CD4-positive, alpha-beta memory T cell (primary cell): ENCODE measurements at regions not wholly inside any gene's neighbourhood (a gene's known extent, or its start where the extent isn't known, plus 50 kb on each side); places are given as distances from the start of the nearest gene placed in this dataset.
"Not testable (repeated sequence)": the region's sequence is repeated elsewhere in the genome, so short reads cannot be mapped to it uniquely, and the experiment has no call there.

Experiments used
- CTCF ChIA-PET: fragments of 350-600 bp; sonication (Branson Sonifier 250); formaldehyde crosslinking; loops from one replicate; lab custom pipeline; 2021; ENCODE audit warnings: inconsistent platforms; ENCODE audit not compliant: partially characterized antibody; lab: Charles Lee
- POLR2A ChIA-PET: fragments of 350-600 bp; sonication (Branson Sonifier 250); formaldehyde crosslinking; loops from one replicate; lab custom pipeline; 2021; ENCODE audit not compliant: partially characterized antibody; lab: Charles Lee
- DNase-seq, 5 donors: peaks; one replicate each; pipeline versions ENCODE4 v3.0.0 to v3.0.0-alpha.2; 2020 to 2022; ENCODE audit warnings: mixed read lengths in 1 of 5
- H3K27ac ChIP-seq: one replicate; pipeline ENCODE4 v1.7.0; 2013; ENCODE audit warnings: low read depth, low read length
- H3K27me3 ChIP-seq: 2 replicates; pipeline ENCODE4 v1.7.0; 2013; ENCODE audit warnings: mild to moderate bottlenecking, low read length, moderate library complexity; ENCODE audit not compliant: insufficient read depth
- H3K36me3 ChIP-seq: 2 replicates; pipeline ENCODE4 v1.7.0; 2013; ENCODE audit warnings: mild to moderate bottlenecking, low read length, moderate library complexity; ENCODE audit not compliant: insufficient read depth
- H3K4me1 ChIP-seq: 2 replicates; pipeline ENCODE4 v1.7.0; 2013; ENCODE audit warnings: mild to moderate bottlenecking, low read length, moderate library complexity; ENCODE audit not compliant: insufficient read depth
- H3K4me3 ChIP-seq, 2 donors: one replicate each; pipeline ENCODE4 v1.7.0; 2013; ENCODE audit warnings: low read length in 2 of 2, mild to moderate bottlenecking in 1 of 2
- H3K9me3 ChIP-seq, 2 donors: one replicate each; pipeline ENCODE4 v1.7.0; 2013; ENCODE audit warnings: low read length in 2 of 2, control low read depth in 1 of 2; ENCODE audit not compliant: control insufficient read depth in 1 of 2
- H3K27ac Mint-ChIP-seq, 7 donors: one replicate each; pipeline ENCODE4 v1.8.0; 2020 to 2021; ENCODE audit warnings: mixed read lengths in 7 of 7, mild to moderate bottlenecking in 6 of 7, inconsistent platforms in 3 of 7, moderate library complexity in 3 of 7
- H3K27me3 Mint-ChIP-seq, 2 donors: one replicate each; pipeline ENCODE4 v1.8.0; 2020 to 2021; ENCODE audit warnings: mixed read lengths in 2 of 2
- H3K36me3 Mint-ChIP-seq, 2 donors: one replicate each; pipeline ENCODE4 v1.8.0; 2020 to 2021; ENCODE audit warnings: mixed read lengths in 2 of 2, inconsistent platforms in 1 of 2, mild to moderate bottlenecking in 1 of 2
- H3K4me1 Mint-ChIP-seq, 4 donors: one replicate each; pipeline ENCODE4 v1.8.0; 2020 to 2021; ENCODE audit warnings: mixed read lengths in 4 of 4, mild to moderate bottlenecking in 1 of 4
- H3K4me3 Mint-ChIP-seq, 8 donors: one replicate each; pipeline ENCODE4 v1.8.0; 2020 to 2021; ENCODE audit warnings: mixed read lengths in 8 of 8, mild to moderate bottlenecking in 7 of 8, moderate library complexity in 6 of 8, inconsistent platforms in 3 of 8
- H3K9me3 Mint-ChIP-seq, 8 donors: one replicate each; pipeline ENCODE4 v1.8.0; 2020 to 2021; ENCODE audit warnings: mixed read lengths in 8 of 8, mild to moderate bottlenecking in 5 of 8, inconsistent platforms in 3 of 8, moderate library complexity in 1 of 8
- intact Hi-C: fragments of 100-400 bp; cut with micrococcal nuclease; formaldehyde crosslinking; loops from one replicate; pipeline ENCODE4 v1.15.1; 2023

DNA sequence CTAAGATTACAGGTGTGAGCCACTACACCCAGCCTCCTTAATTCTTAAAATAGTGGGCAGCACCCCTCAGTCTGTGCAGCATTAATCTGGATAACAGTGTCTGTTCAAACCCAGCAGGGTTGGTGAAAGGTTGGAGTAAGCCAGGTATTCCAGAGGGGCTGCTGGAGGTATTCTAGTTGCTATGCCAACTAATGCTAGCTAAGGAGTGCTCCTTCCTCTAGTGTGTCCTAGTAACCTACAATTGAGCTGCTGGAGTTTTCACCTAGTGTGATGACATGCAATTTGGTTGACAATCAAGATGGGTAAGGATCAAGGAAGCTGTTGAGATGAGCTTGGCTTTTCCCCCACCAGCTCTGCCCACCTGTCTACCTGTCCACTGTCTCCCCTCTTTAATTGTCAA is 100.2 kb upstream of the IPO9 start:
- Mint-ChIP-seq H3K4me1 (no peaks in the 10 kb centered on the region), H3K27me3 (peaks cover 16 to 23% of the 10 kb centered on the region in 2 donors), H3K27ac (no peak overlapping the region), H3K36me3 (no peaks in the 10 kb centered on the region), H3K9me3 (no peaks in the 10 kb centered on the region), H3K4me3 (no peak overlapping the region)
- H3K27me3 ChIP-seq, result no peaks in the 10 kb centered on the region
- no peak for DNase-seq
- intact Hi-C loops, result no loop called here
- H3K4me3 ChIP-seq, result no peak overlapping the region
- no peak overlapping the region for H3K27ac ChIP-seq
- POLR2A ChIA-PET, result no interaction called here
- H3K4me1 ChIP-seq, result no peaks in the 10 kb centered on the region
- CTCF ChIA-PET, result interaction anchor here (1.1 kb wide), 1 partner anchor 20 kb away, joined by 3 read pairs; no protein-coding TSS in a partner anchor
- no peaks in the 10 kb centered on the region for H3K36me3 ChIP-seq
- no peaks in the 10 kb centered on the region for H3K9me3 ChIP-seq

DNA sequence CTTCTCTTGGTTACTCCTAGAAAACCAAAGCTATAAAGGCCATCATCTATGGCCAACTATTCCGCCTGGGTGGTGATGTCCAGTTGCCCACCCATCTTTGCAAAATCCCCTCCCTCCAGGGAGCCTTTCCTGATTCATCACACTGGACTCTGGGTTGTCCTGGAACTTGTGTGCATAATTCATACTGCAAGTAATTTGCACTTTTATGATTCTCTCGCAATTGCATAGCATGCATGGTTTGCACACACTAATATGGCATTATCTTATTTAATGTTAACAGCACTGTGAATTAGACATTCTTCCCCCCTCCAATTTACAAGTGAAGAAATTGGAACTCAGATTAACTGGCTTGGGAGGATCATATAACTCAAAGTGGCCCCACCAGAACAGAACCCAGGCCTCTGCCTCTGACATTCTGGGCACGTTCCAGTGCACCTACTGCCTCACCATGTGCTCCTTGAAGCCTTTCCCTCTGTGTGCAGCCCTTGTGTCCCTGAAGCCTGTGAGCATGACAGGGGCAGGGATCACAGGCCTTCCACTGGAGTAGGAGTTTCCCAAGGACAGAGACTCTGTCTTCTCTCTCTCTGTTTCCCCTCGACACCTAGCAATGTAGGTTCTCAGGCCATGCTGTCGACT is 98.9 kb upstream of the IPO9 start:
- no peaks in the 10 kb centered on the region for H3K4me1 Mint-ChIP-seq
- H3K27me3 Mint-ChIP-seq, result peaks cover 16 to 21% of the 10 kb centered on the region in 2 donors
- no peaks in the 10 kb centered on the region for H3K9me3 Mint-ChIP-seq
- no peak for DNase-seq
- POLR2A ChIA-PET, result no interaction called here
- H3K27ac Mint-ChIP-seq, result no peak overlapping the region
- intact Hi-C loops, result no loop called here
- H3K4me3 Mint-ChIP-seq, result no peak overlapping the region
- H3K36me3 Mint-ChIP-seq, result no peaks in the 10 kb centered on the region
- CTCF ChIA-PET, result no interaction called here
- Histone ChIP-seq H3K4me3 (no peak overlapping the region), H3K9me3 (no peaks in the 10 kb centered on the region), H3K36me3 (no peaks in the 10 kb centered on the region), H3K4me1 (no peaks in the 10 kb centered on the region), H3K27ac (no peak overlapping the region), H3K27me3 (no peaks in the 10 kb centered on the region)

DNA sequence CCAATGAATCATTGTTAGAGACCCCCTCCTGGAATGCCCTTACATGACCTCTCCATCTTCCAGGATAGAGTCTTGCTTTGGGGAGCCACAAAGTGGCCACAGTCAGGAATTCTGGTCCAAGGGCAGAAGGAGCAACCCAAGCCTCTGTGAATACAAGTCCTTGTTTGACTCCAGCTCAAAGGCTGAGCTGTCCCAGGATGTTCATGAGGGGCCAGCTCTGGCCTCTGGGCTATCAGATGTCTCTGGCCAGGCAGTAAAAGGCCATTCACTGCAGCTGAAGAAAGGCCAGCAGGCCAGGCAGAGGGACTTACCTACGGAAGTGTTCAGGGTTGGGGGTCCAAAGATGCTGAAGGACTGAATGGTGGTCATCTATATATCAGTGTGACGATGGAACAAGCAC is 98.3 kb upstream of the IPO9 start:
- no peaks in the 10 kb centered on the region for H3K27me3 ChIP-seq
- no peak overlapping the region for H3K4me3 Mint-ChIP-seq
- no peaks in the 10 kb centered on the region for H3K9me3 ChIP-seq
- no peak overlapping the region for H3K4me3 ChIP-seq
- intact Hi-C loops, result no loop called here
- no peaks in the 10 kb centered on the region for H3K4me1 ChIP-seq
- H3K4me1 Mint-ChIP-seq, result no peaks in the 10 kb centered on the region
- no peak overlapping the region for H3K27ac ChIP-seq
- DNase-seq, result no peak
- peaks cover 16 to 19% of the 10 kb centered on the region in 2 donors for H3K27me3 Mint-ChIP-seq
- no peaks in the 10 kb centered on the region for H3K36me3 Mint-ChIP-seq
- POLR2A ChIA-PET, result no interaction called here
- CTCF ChIA-PET, result no interaction called here
- H3K27ac Mint-ChIP-seq, result no peak overlapping the region
- no peaks in the 10 kb centered on the region for H3K36me3 ChIP-seq
- no peaks in the 10 kb centered on the region for H3K9me3 Mint-ChIP-seq

DNA sequence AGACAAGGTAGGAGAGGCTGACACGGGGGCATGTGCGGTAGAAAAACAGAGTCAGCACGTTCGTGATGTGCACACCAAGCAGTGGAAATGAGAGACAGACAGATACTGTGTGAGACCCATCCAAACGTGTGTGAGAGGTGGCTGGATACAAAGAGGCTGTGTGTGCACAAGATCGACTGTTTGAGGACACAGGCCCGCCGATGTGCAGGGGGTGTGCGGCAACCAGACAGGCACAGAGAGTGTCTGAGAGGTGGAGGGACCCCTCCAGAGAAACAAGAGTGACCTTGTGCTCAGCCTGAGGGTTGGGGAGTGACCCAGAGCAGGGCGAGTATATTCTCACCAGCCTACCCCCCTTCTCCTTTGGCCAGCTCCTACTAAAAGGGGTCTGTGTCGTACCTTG is 97.8 kb upstream of the IPO9 start:
- no peaks in the 10 kb centered on the region for H3K9me3 ChIP-seq
- Mint-ChIP-seq H3K36me3 (no peaks in the 10 kb centered on the region), H3K4me1 (no peaks in the 10 kb centered on the region), H3K4me3 (no peak overlapping the region), H3K27me3 (peaks cover 16 to 19% of the 10 kb centered on the region in 2 donors), H3K9me3 (no peaks in the 10 kb centered on the region), H3K27ac (peak overlapping the region in 1 of 7 donors; percentile 52)
- no peak overlapping the region for H3K27ac ChIP-seq
- ChIA-PET CTCF (interaction anchor here (1.2 to 2.3 kb wide), 2 partner anchors 22 to 56 kb away, joined by 3 to 8 read pairs; no protein-coding TSS in a partner anchor), POLR2A (no interaction called here)
- no peak overlapping the region for H3K4me3 ChIP-seq
- H3K4me1 ChIP-seq, result no peaks in the 10 kb centered on the region
- no peak for DNase-seq
- H3K27me3 ChIP-seq, result no peaks in the 10 kb centered on the region
- intact Hi-C loops, result no loop called here
- H3K36me3 ChIP-seq, result no peaks in the 10 kb centered on the region

DNA sequence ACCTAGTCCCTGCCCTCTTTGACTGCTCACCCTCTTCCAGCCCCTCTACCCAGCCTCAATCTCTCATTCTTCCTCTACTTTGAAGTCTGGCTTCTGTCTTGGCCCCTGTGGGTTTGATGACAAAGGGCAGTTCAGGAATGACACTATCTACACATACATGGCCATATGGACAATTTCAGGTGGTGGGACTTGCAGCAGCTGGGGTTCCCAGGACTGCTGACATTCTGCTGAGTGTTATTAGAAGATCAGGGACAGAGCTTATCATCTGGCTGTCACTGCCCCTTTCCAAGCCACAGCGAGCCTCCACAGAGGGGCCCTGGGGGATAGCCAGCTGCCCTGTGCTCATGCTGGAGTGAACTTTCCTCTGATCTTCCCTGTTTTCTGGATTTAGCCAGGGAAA is 97.4 kb upstream of the IPO9 start:
- Mint-ChIP-seq H3K27ac (no peak overlapping the region), H3K36me3 (no peaks in the 10 kb centered on the region), H3K4me1 (no peaks in the 10 kb centered on the region), H3K4me3 (no peak overlapping the region), H3K9me3 (no peaks in the 10 kb centered on the region), H3K27me3 (peaks cover 15 to 19% of the 10 kb centered on the region in 2 donors)
- Histone ChIP-seq H3K27me3 (no peaks in the 10 kb centered on the region), H3K4me1 (no peaks in the 10 kb centered on the region), H3K9me3 (no peaks in the 10 kb centered on the region), H3K36me3 (no peaks in the 10 kb centered on the region), H3K27ac (no peak overlapping the region), H3K4me3 (no peak overlapping the region)
- ChIA-PET POLR2A (no interaction called here), CTCF (interaction anchor here (1.2 to 2.3 kb wide), 2 partner anchors 22 to 55 kb away, joined by 3 to 8 read pairs; no protein-coding TSS in a partner anchor)
- no peak for DNase-seq
- intact Hi-C loops, result no loop called here

DNA sequence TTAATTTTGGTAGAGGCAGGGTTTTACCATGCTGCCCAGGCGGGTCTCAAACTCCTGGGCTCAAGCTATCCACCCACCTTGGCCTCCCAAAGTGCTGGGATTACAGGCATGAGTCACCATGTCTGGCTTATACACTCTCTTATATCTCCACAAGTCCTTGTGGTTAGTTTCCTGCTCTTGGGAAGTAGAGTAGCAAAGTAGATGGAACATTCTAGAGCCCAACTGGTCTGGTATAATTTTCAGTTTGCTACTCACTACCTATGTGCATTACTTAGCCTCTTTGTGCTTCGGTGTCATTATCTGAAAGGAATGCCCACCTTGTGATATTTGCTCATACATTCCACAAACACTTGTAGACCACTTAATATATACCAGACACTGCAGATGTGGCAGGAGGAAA is 96.6 kb upstream of the IPO9 start:
- no peaks in the 10 kb centered on the region for H3K36me3 ChIP-seq
- intact Hi-C loops, result no loop called here
- Mint-ChIP-seq H3K4me3 (peak overlapping the region in 1 of 8 donors; percentile 1), H3K27me3 (peaks cover 14 to 19% of the 10 kb centered on the region in 2 donors), H3K27ac (no peak overlapping the region), H3K36me3 (no peaks in the 10 kb centered on the region), H3K4me1 (no peaks in the 10 kb centered on the region), H3K9me3 (no peaks in the 10 kb centered on the region)
- no peaks in the 10 kb centered on the region for H3K9me3 ChIP-seq
- no peaks in the 10 kb centered on the region for H3K27me3 ChIP-seq
- H3K27ac ChIP-seq, result no peak overlapping the region
- CTCF ChIA-PET, result interaction anchor here (1.2 to 2.3 kb wide), 2 partner anchors 23 to 54 kb away, joined by 3 to 8 read pairs; no protein-coding TSS in a partner anchor
- POLR2A ChIA-PET, result no interaction called here
- no peaks in the 10 kb centered on the region for H3K4me1 ChIP-seq
- no peak overlapping the region for H3K4me3 ChIP-seq
- DNase-seq, result no peak

DNA sequence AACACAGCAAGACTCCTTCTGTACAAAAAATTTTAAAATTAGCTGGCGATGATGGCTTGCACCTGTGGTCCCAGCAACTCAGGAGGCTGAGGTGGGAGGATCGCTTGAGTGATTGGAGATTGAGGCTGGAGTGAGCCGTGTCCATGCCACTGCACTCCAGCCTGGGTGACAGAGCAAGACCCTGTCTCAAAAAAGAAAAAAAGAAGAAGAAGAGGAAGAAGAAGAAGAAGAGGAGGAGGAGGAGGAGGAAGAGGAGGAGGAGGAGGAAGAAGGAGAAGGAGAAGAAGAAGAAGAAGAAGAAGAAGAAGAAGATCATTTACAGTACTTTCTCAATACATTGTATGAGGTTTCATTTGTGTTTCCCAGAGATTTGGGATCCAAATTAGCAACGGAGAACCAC is 94.7 kb upstream of the IPO9 start:
- CTCF ChIA-PET, result interaction anchor here (2.1 kb wide), 1 partner anchor 10 kb away, joined by 5 read pairs; no protein-coding TSS in a partner anchor
- POLR2A ChIA-PET, H3K9me3 Mint-ChIP-seq, H3K36me3 Mint-ChIP-seq, H3K4me3 ChIP-seq, H3K4me1 ChIP-seq, H3K27me3 ChIP-seq, H3K4me1 Mint-ChIP-seq, intact Hi-C loops, DNase-seq, H3K27ac Mint-ChIP-seq, H3K4me3 Mint-ChIP-seq, H3K36me3 ChIP-seq, H3K9me3 ChIP-seq, H3K27ac ChIP-seq: not testable (repeated sequence)
- peaks cover 9 to 17% of the 10 kb centered on the region in 2 donors for H3K27me3 Mint-ChIP-seq
